Kidney (tissue), 13 donors: ENCODE measurements at regions not wholly inside any gene's neighbourhood (a gene's known extent, or its start where the extent isn't known, plus 50 kb on each side); places are given as distances from the start of the nearest gene placed in this dataset.

Source experiments
- DNase-seq, 5 donors: peaks; one replicate each; pipeline ENCODE4 v3.0.0-alpha.2; 2013 to 2020
- FAIRE-seq: peaks from 2 replicates; lab custom pipeline; 2012; peaks lifted over from hg19 to GRCh38; lab: Jason Lieb, UNC
- H3K27ac ChIP-seq, 2 donors: one replicate each; pipeline ENCODE4 v1.7.0; 2013; ENCODE audit warnings: low read depth in 2 of 2, low read length in 2 of 2, inconsistent platforms in 1 of 2
- H3K27me3 ChIP-seq: one replicate; pipeline ENCODE4 v1.7.1; 2013; ENCODE audit warnings: low read length, inconsistent platforms; ENCODE audit not compliant: control insufficient read depth, insufficient read depth
- H3K36me3 ChIP-seq, 3 donors: one replicate each; pipeline versions ENCODE4 v1.7.0 to v1.7.1; 2013; ENCODE audit warnings: low read length in 3 of 3, control low read depth in 1 of 3, inconsistent platforms in 1 of 3; ENCODE audit not compliant: insufficient read depth in 3 of 3, control insufficient read depth in 2 of 3
- H3K4me1 ChIP-seq, 3 donors: one replicate each; pipeline versions ENCODE4 v1.7.0 to v1.7.1; 2013; ENCODE audit warnings: low read length in 3 of 3, inconsistent platforms in 1 of 3, low read depth in 1 of 3; ENCODE audit not compliant: control insufficient read depth in 2 of 3, insufficient read depth in 2 of 3
- H3K4me3 ChIP-seq, 3 donors: one replicate each; pipeline versions ENCODE4 v1.7.0 to v1.8.1; 2013; ENCODE audit warnings: low read length in 3 of 3, control low read depth in 1 of 3, inconsistent platforms in 1 of 3
- H3K9ac ChIP-seq, 3 donors: one replicate each; pipeline versions ENCODE4 v1.7.0 to v1.7.1; 2013; ENCODE audit warnings: low read length in 3 of 3, control low read depth in 1 of 3, inconsistent platforms in 1 of 3
- H3K9me3 ChIP-seq, 3 donors: one replicate each; pipeline versions ENCODE4 v1.7.0 to v1.7.1; 2013; ENCODE audit warnings: low read length in 3 of 3, control low read depth in 1 of 3, inconsistent platforms in 1 of 3; ENCODE audit not compliant: control insufficient read depth in 2 of 3, insufficient read depth in 1 of 3
- CTCF ChIP-seq: IDR thresholded peaks from 3 replicates; pipeline ENCODE4 v1.5.1; 2012; ENCODE audit warnings: mild to moderate bottlenecking, moderate library complexity, borderline replicate concordance; ENCODE audit not compliant: insufficient read depth; ENCODE audit errors: extremely low read depth
- intact Hi-C: fragments of 100-400 bp; cut with DNase I; formaldehyde crosslinking; loops from one replicate; pipeline ENCODE4 v1.11.1; 2022
- donor health status: control.
- donor health status: control.
- donor health status: control.
- donor health status: control.
- donor health status: control.
- donor health status: DM: yes; HTN: yes; CAD: no.
- donor health status: Normal renal cell carcinoma (clear cell type).

DNA sequence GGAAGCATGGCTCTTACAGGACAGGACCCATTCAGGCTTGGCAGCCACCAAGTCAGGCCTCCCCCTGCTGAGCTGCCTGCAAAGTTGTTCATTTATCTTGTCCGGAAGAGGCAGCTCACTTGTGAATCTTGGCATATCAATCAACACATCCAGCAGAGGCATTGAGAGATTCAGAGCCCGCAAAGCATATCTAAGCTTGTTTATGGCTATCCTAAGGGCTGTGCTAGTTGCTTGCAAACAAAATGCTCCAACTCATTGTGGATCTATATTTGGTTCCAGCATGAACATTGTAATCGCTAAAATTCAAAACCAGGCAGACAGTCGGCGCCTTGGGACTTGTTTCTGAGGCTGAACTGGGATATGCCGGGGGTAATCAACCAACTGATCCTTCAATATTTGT is 106.1 kb downstream of the UNC5CL start:
- H3K4me3 ChIP-seq = no peak overlapping the region
- DNase-seq (no peak), FAIRE-seq (no peak)
- H3K27ac ChIP-seq = no peak overlapping the region
- no peaks in the 10 kb centered on the region for H3K4me1 ChIP-seq
- H3K36me3 ChIP-seq = no peaks in the 10 kb centered on the region
- no peak for TF ChIP-seq CTCF
- H3K9me3 ChIP-seq = no peaks in the 10 kb centered on the region
- H3K9ac ChIP-seq = no peak overlapping the region
- intact Hi-C loops = no loop called here
- no peaks in the 10 kb centered on the region for H3K27me3 ChIP-seq

- TF ChIP-seq CTCF = no peak
- no peak for FAIRE-seq
- intact Hi-C loops = no loop called here
Measured at GRCh38 chr6:40932366-40932765, 106.7 kb downstream of the UNC5CL start.

GRCh38 chr6:40931931-40932330 is 107.1 kb downstream of the UNC5CL start:
- Histone ChIP-seq H3K4me3 (no peak overlapping the region), H3K36me3 (no peaks in the 10 kb centered on the region), H3K27me3 (no peaks in the 10 kb centered on the region), H3K4me1 (no peaks in the 10 kb centered on the region), H3K9me3 (no peaks in the 10 kb centered on the region), H3K27ac (no peak overlapping the region), H3K9ac (no peak overlapping the region)
- DNase-seq = no peak
- intact Hi-C loops = no loop called here
- TF ChIP-seq CTCF = no peak
- no peak for FAIRE-seq

More at GRCh38 chr6:40932366-40932765, 106.7 kb downstream of the UNC5CL start:
- no peak overlapping the region for H3K9ac ChIP-seq
- no peak overlapping the region for H3K4me3 ChIP-seq
- H3K9me3 ChIP-seq = no peaks in the 10 kb centered on the region
- H3K27me3 ChIP-seq = no peaks in the 10 kb centered on the region
- no peak for DNase-seq
- no peak overlapping the region for H3K27ac ChIP-seq
- H3K36me3 ChIP-seq = no peaks in the 10 kb centered on the region
- no peaks in the 10 kb centered on the region for H3K4me1 ChIP-seq

- intact Hi-C loops = no loop called here
- TF ChIP-seq CTCF = no peak
- Histone ChIP-seq H3K9me3 (no peaks in the 10 kb centered on the region), H3K4me3 (no peak overlapping the region), H3K4me1 (no peaks in the 10 kb centered on the region), H3K27me3 (no peaks in the 10 kb centered on the region), H3K27ac (no peak overlapping the region), H3K36me3 (no peaks in the 10 kb centered on the region), H3K9ac (no peak overlapping the region)
- no peak for FAIRE-seq
- DNase-seq = no peak
Measured at GRCh38 chr6:40930555-40930954, 108.5 kb downstream of the UNC5CL start.
